Gastrocnemius medialis (tissue), 4 donors: ENCODE measurements at regions not wholly inside any gene's neighbourhood (a gene's known extent, or its start where the extent isn't known, plus 50 kb on each side); places are given as distances from the start of the nearest gene placed in this dataset.

Experiments used
- ATAC-seq, 2 donors: fragments of 150-250 bp; one replicate each; pipeline ENCODE4 v1.9.1; 2016
- DNase-seq, 2 donors: peaks; one replicate each; pipeline ENCODE4 v3.0.0-alpha.2; 2019
- H3K27ac ChIP-seq, 4 donors: fragments of 200-600 bp; sonication (generic); 1 replicate in 1 of 4; 2 replicates in 3 of 4; pipeline ENCODE4 v1.5.1; 2016 to 2018; ENCODE audit warnings: mild to moderate bottlenecking in 2 of 4, moderate library complexity in 1 of 4
- H3K27me3 ChIP-seq, 3 donors: fragments of 200-600 bp; sonication (generic) in 2 of 3; 1 replicate in 1 of 3; 2 replicates in 2 of 3; pipeline versions ENCODE4 v1.5.1 to v1.6.0; 2016 to 2019; ENCODE audit warnings: mild to moderate bottlenecking in 1 of 3, moderate library complexity in 1 of 3
- H3K36me3 ChIP-seq, 2 donors: fragments of 200-600 bp; sonication (generic) in 1 of 2; one replicate each; pipeline ENCODE4 v1.5.1; 2017 to 2018
- H3K4me1 ChIP-seq, 2 donors: fragments of 200-600 bp; sonication (generic) in 1 of 2; one replicate each; pipeline ENCODE4 v1.5.1; 2016 to 2017; ENCODE audit warnings: mild to moderate bottlenecking in 2 of 2
- H3K4me3 ChIP-seq, 4 donors: fragments of 200-600 bp; sonication (generic) in 3 of 4; 1 replicate in 1 of 4; 2 replicates in 3 of 4; pipeline ENCODE4 v1.5.1; 2016 to 2019; ENCODE audit warnings: mild to moderate bottlenecking in 2 of 4
- H3K9me3 ChIP-seq, 3 donors: fragments of 200-600 bp; sonication (generic) in 2 of 3; 1 replicate in 1 of 3; 2 replicates in 2 of 3; pipeline ENCODE4 v1.5.1; 2016 to 2019
- CTCF ChIP-seq, 5 experiments: fragments of 450-650 bp in 3 of 5; fragments of 200-600 bp in 2 of 5; sonication (generic) in 2 of 5; IDR thresholded peaks in 4 of 5; conservative IDR thresholded peaks in 1 of 5; 1 replicate in 4 of 5; 2 replicates in 1 of 5; pipeline ENCODE4 v1.5.1; 2016 to 2019; ENCODE audit warnings: antibody characterized with exemption in 5 of 5, mild to moderate bottlenecking in 3 of 5, moderate library complexity in 3 of 5
- POLR2A ChIP-seq, 2 donors: fragments of 450-650 bp; IDR thresholded peaks; one replicate each; pipeline ENCODE4 v1.6.1; 2017; ENCODE audit warnings: antibody characterized with exemption in 2 of 2, mild to moderate bottlenecking in 2 of 2, moderate library complexity in 2 of 2
- in situ Hi-C, 4 donors: fragments of 200-750 bp; cut with MboI; loops; one replicate each; pipeline versions ENCODE4 v1.15.0 to v1.8.0; 2017; ENCODE audit warnings: low sequenced_read_pairs in 4 of 4
- intact Hi-C: fragments of 100-400 bp; cut with DNase I; formaldehyde crosslinking; loops from one replicate; pipeline ENCODE4 v1.15.1; 2023; ENCODE audit warnings: low total_unique reads

GRCh38 chr18:53906681-53907080 lies 317.8 kb downstream of the MBD2 start:
- in situ Hi-C loops, result no loop called here

GRCh38 chr18:53894675-53895442 lies 329.6 kb downstream of the MBD2 start:
- Histone ChIP-seq H3K27me3 (no peaks in the 10 kb centered on the region), H3K36me3 (no peaks in the 10 kb centered on the region), H3K9me3 (no peaks in the 10 kb centered on the region), H3K27ac (no peak overlapping the region), H3K4me3 (no peak overlapping the region), H3K4me1 (no peaks in the 10 kb centered on the region)
- in situ Hi-C loops, result loop anchor here in 1 of 4 donors (25.0 kb wide), 1 partner anchor 108 kb away; no protein-coding TSS in a partner anchor
- intact Hi-C loops, result no loop called here
- DNase-seq (no peak), ATAC-seq (no peak)
- TF ChIP-seq CTCF (IDR thresholded peaks at IDR 0.05 in 4 of 5, conservative IDR thresholded peaks at IDR 0.05 in 1 of 5), result no peak
- TF ChIP-seq POLR2A (IDR thresholded peaks at IDR 0.05), result no peak

More at GRCh38 chr18:53906681-53907080, 317.8 kb downstream of the MBD2 start:
- Histone ChIP-seq H3K27me3 (no peaks in the 10 kb centered on the region), H3K9me3 (no peaks in the 10 kb centered on the region), H3K4me1 (no peaks in the 10 kb centered on the region), H3K36me3 (no peaks in the 10 kb centered on the region), H3K4me3 (no peak overlapping the region), H3K27ac (no peak overlapping the region)
- ATAC-seq (no peak), DNase-seq (no peak)
- intact Hi-C loops, result no loop called here
- no peak for TF ChIP-seq CTCF (IDR thresholded peaks at IDR 0.05 in 4 of 5, conservative IDR thresholded peaks at IDR 0.05 in 1 of 5)
- no peak for TF ChIP-seq POLR2A (IDR thresholded peaks at IDR 0.05)

- DNase-seq (no peak), ATAC-seq (no peak)
- Histone ChIP-seq H3K4me1 (no peaks in the 10 kb centered on the region), H3K4me3 (no peak overlapping the region), H3K36me3 (no peaks in the 10 kb centered on the region), H3K27ac (no peak overlapping the region), H3K9me3 (no peaks in the 10 kb centered on the region), H3K27me3 (no peaks in the 10 kb centered on the region)
- intact Hi-C loops, result no loop called here
- TF ChIP-seq CTCF (IDR thresholded peaks at IDR 0.05 in 4 of 5, conservative IDR thresholded peaks at IDR 0.05 in 1 of 5), result no peak
- TF ChIP-seq POLR2A (IDR thresholded peaks at IDR 0.05), result no peak
- in situ Hi-C loops, result loop anchor here in 1 of 4 donors (25.0 kb wide), 1 partner anchor 100 kb away; no protein-coding TSS in a partner anchor
Measured at GRCh38 chr18:53887447-53887846, 337.0 kb downstream of the MBD2 start.

- intact Hi-C loops, result no loop called here
- H3K27ac ChIP-seq, result no peak overlapping the region
- no peaks in the 10 kb centered on the region for H3K9me3 ChIP-seq
- no peak for DNase-seq
- no peaks in the 10 kb centered on the region for H3K4me1 ChIP-seq
- no peaks in the 10 kb centered on the region for H3K36me3 ChIP-seq
- no peaks in the 10 kb centered on the region for H3K27me3 ChIP-seq
- TF ChIP-seq POLR2A (IDR thresholded peaks at IDR 0.05), result no peak
- TF ChIP-seq CTCF (IDR thresholded peaks at IDR 0.05 in 4 of 5, conservative IDR thresholded peaks at IDR 0.05 in 1 of 5), result no peak
- in situ Hi-C loops, result loop anchor here in 1 of 4 donors (25.0 kb wide), 1 partner anchor 99 kb away; no protein-coding TSS in a partner anchor
- H3K4me3 ChIP-seq, result no peak overlapping the region
- no peak for ATAC-seq
Measured at GRCh38 chr18:53886058-53886457, 338.4 kb downstream of the MBD2 start.
